Spleen (tissue), 7 donors: ENCODE measurements at regions not wholly inside any gene's neighbourhood (a gene's known extent, or its start where the extent isn't known, plus 50 kb on each side); places are given as distances from the start of the nearest gene placed in this dataset.

Experiments
- CTCF ChIP-seq, 11 experiments: fragments of 200-600 bp in 7 of 11; fragments of 450-650 bp in 4 of 11; sonication (generic) in 4 of 11; IDR thresholded peaks in 8 of 11; conservative IDR thresholded peaks in 3 of 11; 1 replicate in 7 of 11; 2 replicates in 4 of 11; pipeline versions ENCODE4 v1.4.0 to v1.8.0; 2016 to 2021; ENCODE audit warnings: antibody characterized with exemption in 11 of 11, inconsistent platforms in 4 of 11, mild to moderate bottlenecking in 1 of 11
- POLR2A ChIP-seq, 3 donors: fragments of 450-650 bp; IDR thresholded peaks; one replicate each; pipeline ENCODE4 v1.5.1; 2017; ENCODE audit warnings: antibody characterized with exemption in 3 of 3, mild to moderate bottlenecking in 1 of 3
- donor health status: DM: no; HTN: no; CAD: no; lungs with moderate emphysema.
- donor health status: DM: no; HTN: no; CAD: no.
- donor health status: DM: no; HTN: no; CAD: no.

GRCh38 chr15:88717382-88718031, 78.7 kb downstream of the ISG20 start:
- no peak for TF ChIP-seq CTCF (IDR thresholded peaks at IDR 0.05 in 8 of 11, conservative IDR thresholded peaks at IDR 0.05 in 3 of 11)
- TF ChIP-seq POLR2A (IDR thresholded peaks at IDR 0.05), result no peak
